ENCODE measurements at regions not wholly inside any gene's neighbourhood (a gene's known extent, or its start where the extent isn't known, plus 50 kb on each side); places are given as distances from the start of the nearest gene placed in this dataset.
A peak's percentile ranks its signal among the peaks of the same experiment; 100 is the strongest.

DNA sequence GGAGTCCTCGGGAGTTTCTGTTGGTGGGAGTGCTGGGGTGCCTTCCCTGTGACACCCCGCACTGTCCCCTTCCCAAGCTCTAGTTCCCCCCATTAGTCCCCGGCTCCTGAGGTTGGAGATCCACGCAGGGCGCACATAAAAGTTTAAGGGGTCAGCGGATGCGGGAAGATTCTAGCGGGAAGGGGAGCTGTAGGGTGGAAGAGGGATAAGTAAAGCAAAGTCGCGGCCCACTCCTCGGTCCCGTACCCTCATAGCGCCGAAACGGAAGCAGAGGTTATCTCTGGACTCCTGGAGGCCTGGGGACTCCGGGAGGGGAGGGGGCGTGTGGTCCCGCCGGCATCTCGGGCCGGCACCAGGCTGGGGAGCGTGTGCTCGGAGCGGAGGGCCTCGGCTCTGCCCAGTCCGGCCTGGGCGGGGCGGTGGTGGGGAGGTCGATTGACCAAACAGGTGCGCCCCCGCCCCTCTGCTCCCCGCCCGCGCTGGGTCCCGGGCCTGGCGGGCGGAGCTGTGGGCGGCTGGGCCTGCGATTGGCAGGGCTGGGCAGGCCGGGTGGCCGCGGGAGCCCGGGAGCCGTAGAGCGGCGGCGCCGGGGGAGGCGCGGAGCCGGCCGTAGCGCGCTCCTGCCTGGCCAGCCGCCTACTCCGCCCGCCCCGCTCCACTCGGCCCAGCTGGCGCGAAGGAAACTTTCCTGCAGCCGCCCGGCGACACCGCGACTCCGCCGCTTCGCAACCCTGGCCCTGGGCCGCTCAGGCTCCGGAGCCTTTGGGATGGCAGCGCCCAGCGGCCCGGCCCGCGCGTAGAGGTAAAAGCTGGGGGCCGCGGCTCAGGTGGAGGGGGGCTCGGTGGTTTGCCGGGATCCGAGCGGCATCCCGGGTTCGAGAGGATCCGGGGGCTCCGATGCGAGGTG, 52.2 kb upstream of the DAB2IP start (continued):
- TF ChIP-seq, protein P1, sequence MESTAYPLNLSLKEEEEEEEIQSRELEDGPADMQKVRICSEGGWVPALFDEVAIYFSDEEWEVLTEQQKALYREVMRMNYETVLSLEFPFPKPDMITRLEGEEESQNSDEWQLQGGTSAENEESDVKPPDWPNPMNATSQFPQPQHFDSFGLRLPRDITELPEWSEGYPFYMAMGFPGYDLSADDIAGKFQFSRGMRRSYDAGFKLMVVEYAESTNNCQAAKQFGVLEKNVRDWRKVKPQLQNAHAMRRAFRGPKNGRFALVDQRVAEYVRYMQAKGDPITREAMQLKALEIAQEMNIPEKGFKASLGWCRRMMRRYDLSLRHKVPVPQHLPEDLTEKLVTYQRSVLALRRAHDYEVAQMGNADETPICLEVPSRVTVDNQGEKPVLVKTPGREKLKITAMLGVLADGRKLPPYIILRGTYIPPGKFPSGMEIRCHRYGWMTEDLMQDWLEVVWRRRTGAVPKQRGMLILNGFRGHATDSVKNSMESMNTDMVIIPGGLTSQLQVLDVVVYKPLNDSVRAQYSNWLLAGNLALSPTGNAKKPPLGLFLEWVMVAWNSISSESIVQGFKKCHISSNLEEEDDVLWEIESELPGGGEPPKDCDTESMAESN (CRISPR knock-in tag; conservative IDR thresholded peaks at IDR 0.05), result peak; percentile 49; the same call in 1 of the 2 replicates
- TF ChIP-seq, protein P2, sequence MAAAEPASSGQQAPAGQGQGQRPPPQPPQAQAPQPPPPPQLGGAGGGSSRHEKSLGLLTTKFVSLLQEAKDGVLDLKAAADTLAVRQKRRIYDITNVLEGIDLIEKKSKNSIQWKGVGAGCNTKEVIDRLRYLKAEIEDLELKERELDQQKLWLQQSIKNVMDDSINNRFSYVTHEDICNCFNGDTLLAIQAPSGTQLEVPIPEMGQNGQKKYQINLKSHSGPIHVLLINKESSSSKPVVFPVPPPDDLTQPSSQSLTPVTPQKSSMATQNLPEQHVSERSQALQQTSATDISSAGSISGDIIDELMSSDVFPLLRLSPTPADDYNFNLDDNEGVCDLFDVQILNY (CRISPR knock-in tag; conservative IDR thresholded peaks at IDR 0.05), result no peak
- TF ChIP-seq NPAS2 (CRISPR knock-in tag; IDR thresholded peaks at IDR 0.05; ENCODE audit: borderline replicate concordance) (no peak), TEAD2 (CRISPR knock-in tag; IDR thresholded peaks at IDR 0.05) (no peak), NONO (IDR thresholded peaks at IDR 0.05) (no peak), NONO (CRISPR knock-in tag; conservative IDR thresholded peaks at IDR 0.05) (no peak), ZNF562 (CRISPR knock-in tag; IDR thresholded peaks at IDR 0.05; ENCODE audit: borderline replicate concordance) (no peak), MTA3 (CRISPR knock-in tag; IDR thresholded peaks at IDR 0.05) (no peak), YEATS4 (CRISPR knock-in tag; IDR thresholded peaks at IDR 0.05; ENCODE audit: borderline replicate concordance) (no peak), CHCHD3 (CRISPR knock-in tag; IDR thresholded peaks at IDR 0.05) (no peak), SMAD9 (CRISPR knock-in tag; IDR thresholded peaks at IDR 0.05) (no peak), KLF6 (CRISPR knock-in tag; IDR thresholded peaks at IDR 0.05) (no peak), ZNF501 (CRISPR knock-in tag; IDR thresholded peaks at IDR 0.05) (no peak), DR1 (CRISPR knock-in tag; IDR thresholded peaks at IDR 0.05) (no peak)
- TF ChIP-seq, protein P3, sequence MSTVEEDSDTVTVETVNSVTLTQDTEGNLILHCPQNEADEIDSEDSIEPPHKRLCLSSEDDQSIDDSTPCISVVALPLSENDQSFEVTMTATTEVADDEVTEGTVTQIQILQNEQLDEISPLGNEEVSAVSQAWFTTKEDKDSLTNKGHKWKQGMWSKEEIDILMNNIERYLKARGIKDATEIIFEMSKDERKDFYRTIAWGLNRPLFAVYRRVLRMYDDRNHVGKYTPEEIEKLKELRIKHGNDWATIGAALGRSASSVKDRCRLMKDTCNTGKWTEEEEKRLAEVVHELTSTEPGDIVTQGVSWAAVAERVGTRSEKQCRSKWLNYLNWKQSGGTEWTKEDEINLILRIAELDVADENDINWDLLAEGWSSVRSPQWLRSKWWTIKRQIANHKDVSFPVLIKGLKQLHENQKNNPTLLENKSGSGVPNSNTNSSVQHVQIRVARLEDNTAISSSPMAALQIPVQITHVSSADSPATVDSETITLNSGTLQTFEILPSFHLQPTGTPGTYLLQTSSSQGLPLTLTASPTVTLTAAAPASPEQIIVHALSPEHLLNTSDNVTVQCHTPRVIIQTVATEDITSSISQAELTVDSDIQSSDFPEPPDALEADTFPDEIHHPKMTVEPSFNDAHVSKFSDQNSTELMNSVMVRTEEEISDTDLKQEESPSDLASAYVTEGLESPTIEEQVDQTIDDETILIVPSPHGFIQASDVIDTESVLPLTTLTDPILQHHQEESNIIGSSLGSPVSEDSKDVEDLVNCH (CRISPR knock-in tag; IDR thresholded peaks at IDR 0.05), result no peak
- TF ChIP-seq, protein P4, sequence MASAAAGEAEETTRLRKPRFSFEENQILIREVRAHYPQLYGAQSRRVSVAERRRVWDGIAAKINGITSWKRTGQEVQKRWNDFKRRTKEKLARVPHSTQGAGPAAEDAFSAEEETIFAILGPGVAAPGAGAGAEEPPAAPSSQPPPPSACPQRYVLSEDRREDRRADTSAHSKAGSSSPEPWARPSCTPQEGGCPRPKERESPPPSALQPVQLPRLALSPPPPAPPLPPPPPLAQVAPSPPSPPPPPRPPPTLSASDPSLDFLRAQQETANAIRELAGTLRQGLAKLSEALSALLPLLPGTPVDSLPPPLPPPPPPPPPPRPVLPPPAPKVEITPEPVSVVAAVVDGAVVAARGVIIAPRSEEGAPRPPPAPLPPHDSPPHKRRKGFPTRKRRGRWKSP (CRISPR knock-in tag; IDR thresholded peaks at IDR 0.05), result no peak
- TF ChIP-seq, protein P5, sequence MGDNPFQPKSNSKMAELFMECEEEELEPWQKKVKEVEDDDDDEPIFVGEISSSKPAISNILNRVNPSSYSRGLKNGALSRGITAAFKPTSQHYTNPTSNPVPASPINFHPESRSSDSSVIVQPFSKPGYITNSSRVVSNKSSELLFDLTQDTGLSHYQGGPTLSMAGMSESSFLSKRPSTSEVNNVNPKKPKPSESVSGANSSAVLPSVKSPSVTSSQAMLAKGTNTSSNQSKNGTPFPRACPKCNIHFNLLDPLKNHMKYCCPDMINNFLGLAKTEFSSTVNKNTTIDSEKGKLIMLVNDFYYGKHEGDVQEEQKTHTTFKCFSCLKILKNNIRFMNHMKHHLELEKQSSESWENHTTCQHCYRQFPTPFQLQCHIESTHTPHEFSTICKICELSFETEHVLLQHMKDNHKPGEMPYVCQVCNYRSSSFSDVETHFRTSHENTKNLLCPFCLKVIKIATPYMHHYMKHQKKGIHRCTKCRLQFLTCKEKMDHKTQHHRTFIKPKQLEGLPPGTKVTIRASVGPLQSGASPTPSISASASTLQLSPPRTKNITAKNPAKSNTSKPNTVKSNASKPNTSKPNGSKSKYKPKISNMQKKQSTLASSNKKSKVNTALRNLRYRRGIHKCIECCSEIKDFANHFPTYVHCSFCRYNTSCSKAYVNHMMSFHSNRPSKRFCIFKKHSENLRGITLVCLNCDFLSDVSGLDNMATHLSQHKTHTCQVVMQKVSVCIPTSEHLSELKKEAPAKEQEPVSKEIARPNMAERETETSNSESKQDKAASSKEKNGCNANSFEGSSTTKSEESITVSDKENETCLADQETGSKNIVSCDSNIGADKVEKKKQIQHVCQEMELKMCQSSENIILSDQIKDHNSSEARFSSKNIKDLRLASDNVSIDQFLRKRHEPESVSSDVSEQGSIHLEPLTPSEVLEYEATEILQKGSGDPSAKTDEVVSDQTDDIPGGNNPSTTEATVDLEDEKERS (CRISPR knock-in tag; IDR thresholded peaks at IDR 0.05), result no peak
- TF ChIP-seq, protein P6, sequence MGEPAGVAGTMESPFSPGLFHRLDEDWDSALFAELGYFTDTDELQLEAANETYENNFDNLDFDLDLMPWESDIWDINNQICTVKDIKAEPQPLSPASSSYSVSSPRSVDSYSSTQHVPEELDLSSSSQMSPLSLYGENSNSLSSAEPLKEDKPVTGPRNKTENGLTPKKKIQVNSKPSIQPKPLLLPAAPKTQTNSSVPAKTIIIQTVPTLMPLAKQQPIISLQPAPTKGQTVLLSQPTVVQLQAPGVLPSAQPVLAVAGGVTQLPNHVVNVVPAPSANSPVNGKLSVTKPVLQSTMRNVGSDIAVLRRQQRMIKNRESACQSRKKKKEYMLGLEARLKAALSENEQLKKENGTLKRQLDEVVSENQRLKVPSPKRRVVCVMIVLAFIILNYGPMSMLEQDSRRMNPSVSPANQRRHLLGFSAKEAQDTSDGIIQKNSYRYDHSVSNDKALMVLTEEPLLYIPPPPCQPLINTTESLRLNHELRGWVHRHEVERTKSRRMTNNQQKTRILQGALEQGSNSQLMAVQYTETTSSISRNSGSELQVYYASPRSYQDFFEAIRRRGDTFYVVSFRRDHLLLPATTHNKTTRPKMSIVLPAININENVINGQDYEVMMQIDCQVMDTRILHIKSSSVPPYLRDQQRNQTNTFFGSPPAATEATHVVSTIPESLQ (CRISPR knock-in tag; conservative IDR thresholded peaks at IDR 0.05), result no peak
